ENCODE measurements at regions not wholly inside any gene's neighbourhood (a gene's known extent, or its start where the extent isn't known, plus 50 kb on each side); places are given as distances from the start of the nearest gene placed in this dataset.
A peak's percentile ranks its signal among the peaks of the same experiment; 100 is the strongest.

DNA sequence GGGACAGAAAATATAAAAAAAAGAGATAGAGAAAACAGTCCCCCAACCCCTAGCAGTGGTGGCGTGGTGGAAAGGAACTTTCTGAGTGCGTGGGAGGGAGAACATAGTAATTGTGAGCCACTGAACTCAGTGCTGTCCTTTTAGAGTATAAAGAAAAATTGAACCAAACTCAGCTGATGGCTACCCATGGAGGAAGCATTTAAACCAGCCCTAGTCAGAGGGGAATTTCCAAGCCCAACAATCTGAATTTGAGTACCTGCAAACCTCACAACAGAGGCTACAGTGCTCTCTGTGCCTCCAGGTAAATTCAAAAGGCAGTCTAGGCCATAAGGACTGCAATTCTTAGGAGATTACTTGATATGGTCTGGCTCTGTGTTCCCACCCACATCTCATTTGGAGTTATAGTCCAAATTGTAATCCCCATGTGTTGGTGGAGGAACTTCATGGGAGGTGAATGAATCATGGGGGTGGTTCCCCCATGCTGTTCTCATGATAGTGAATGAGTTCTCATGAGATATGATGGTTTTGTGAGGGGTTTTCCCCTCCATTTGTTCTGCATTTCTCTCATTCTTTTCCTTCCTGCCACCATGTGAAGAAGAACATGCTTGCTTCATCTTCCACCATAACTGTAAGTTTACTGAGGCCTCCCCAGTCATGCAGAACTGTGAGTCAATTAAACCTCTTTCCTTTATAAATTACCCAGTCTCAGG is 687.8 kb downstream of the FAM181B start:
- Histone ChIP-seq H3K27me3 (no peaks in the 10 kb centered on the region), H3K4me1 (replicated peaks in 1 of 2) (no peaks in the 10 kb centered on the region), H3K36me3 (replicated peaks in 1 of 2) (no peaks in the 10 kb centered on the region), H3K4me3 (no peak overlapping the region), H3K27ac (no peak overlapping the region), H3K9me3 (replicated peaks in 1 of 3) (no peaks in the 10 kb centered on the region)
- 94 to 96% (median 95%) methylated on average over 2 of the region's 2 CpGs for WGBS, 4 donors
- no peak for DNase-seq
- no peak for TF ChIP-seq POLR2A (IDR thresholded peaks at IDR 0.05)
- TF ChIP-seq, protein P1, sequence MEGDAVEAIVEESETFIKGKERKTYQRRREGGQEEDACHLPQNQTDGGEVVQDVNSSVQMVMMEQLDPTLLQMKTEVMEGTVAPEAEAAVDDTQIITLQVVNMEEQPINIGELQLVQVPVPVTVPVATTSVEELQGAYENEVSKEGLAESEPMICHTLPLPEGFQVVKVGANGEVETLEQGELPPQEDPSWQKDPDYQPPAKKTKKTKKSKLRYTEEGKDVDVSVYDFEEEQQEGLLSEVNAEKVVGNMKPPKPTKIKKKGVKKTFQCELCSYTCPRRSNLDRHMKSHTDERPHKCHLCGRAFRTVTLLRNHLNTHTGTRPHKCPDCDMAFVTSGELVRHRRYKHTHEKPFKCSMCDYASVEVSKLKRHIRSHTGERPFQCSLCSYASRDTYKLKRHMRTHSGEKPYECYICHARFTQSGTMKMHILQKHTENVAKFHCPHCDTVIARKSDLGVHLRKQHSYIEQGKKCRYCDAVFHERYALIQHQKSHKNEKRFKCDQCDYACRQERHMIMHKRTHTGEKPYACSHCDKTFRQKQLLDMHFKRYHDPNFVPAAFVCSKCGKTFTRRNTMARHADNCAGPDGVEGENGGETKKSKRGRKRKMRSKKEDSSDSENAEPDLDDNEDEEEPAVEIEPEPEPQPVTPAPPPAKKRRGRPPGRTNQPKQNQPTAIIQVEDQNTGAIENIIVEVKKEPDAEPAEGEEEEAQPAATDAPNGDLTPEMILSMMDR (IDR thresholded peaks at IDR 0.05): no peak
- intact Hi-C loops (cut with DNase I): no loop called here

DNA sequence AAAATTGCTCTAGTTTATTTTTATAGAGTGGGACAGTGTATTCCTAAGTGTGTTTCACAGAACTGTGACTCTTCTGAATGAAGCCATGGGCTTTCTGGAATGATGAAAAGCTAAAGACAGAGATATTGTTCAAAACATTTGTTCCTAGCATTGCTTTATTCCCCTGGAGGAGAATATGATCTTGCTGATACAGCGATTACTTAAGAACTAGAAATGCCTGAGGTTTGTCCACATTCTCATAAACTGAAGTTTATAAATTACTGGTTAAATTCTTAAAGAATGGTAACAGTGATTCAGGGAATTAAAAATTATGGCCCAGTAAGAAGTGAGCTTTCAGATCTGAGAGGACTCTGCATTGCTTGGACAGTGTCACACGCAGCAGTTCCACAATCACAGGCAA is 690.3 kb downstream of the FAM181B start:
- Histone ChIP-seq H3K27ac (no peak overlapping the region), H3K4me1 (replicated peaks in 1 of 2) (no peaks in the 10 kb centered on the region), H3K36me3 (replicated peaks in 1 of 2) (no peaks in the 10 kb centered on the region), H3K9me3 (replicated peaks in 1 of 3) (no peaks in the 10 kb centered on the region), H3K27me3 (no peaks in the 10 kb centered on the region), H3K4me3 (no peak overlapping the region)
- intact Hi-C loops (cut with DNase I): no loop called here
- 79 to 90% (median 86%) methylated on average over 2 of the region's 2 CpGs for WGBS, 4 donors
- no peak for TF ChIP-seq POLR2A (IDR thresholded peaks at IDR 0.05)
- TF ChIP-seq, protein P1 (IDR thresholded peaks at IDR 0.05): no peak
- no peak for DNase-seq

DNA sequence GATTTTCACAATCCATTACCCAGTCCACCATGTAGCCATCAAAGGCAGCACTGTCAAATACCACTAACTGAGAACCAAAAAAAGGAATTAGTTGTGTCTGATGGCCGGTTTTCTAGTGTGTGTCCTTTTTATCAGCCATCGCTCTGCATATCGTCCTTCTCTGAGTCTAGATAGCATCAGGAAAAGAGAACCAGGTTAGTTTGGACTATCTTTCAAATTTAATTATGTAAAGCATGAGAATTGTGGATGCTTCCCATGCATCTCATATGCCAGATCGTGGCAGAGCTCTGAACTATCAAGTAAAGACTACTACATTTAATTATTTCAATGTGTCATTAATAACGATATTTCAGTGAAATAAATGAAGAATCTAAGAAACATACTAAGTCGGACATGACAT is 691.9 kb downstream of the FAM181B start:
- no peak overlapping the region for H3K27ac ChIP-seq
- intact Hi-C loops (cut with DNase I): no loop called here
- no peaks in the 10 kb centered on the region for H3K4me1 ChIP-seq (replicated peaks in 1 of 2)
- no peaks in the 10 kb centered on the region for H3K36me3 ChIP-seq (replicated peaks in 1 of 2)
- TF ChIP-seq POLR2A (IDR thresholded peaks at IDR 0.05): no peak
- TF ChIP-seq, protein P1 (IDR thresholded peaks at IDR 0.05): no peak
- H3K9me3 ChIP-seq (replicated peaks in 1 of 3): no peaks in the 10 kb centered on the region
- DNase-seq: no peak
- 82 to 89% (median 86%) methylated on average over 6 of the region's 6 CpGs for WGBS, 4 donors
- no peak overlapping the region for H3K4me3 ChIP-seq
- H3K27me3 ChIP-seq: no peaks in the 10 kb centered on the region

DNA sequence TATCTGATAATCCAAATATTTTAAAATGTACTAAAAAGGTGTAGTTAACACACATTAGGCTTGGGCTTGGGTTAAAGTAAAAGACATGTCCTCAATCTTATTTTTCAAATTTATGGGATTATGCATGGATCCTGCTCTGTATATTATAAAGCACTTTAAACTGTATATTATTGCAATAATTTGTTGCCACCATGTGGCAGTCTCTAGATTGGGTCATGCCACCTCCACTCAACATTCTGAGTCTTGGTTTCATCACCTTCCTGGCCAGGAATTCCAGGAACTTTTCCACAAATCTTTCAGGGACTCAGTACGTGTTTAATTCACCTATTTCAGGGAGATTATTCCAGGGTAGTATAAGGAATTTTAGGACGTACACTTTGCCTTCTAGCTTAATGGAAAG is 695.5 kb downstream of the FAM181B start:
- Histone ChIP-seq H3K4me1 (replicated peaks in 1 of 2) (no peaks in the 10 kb centered on the region), H3K4me3 (no peak overlapping the region), H3K27me3 (no peaks in the 10 kb centered on the region), H3K9me3 (replicated peaks in 1 of 3) (no peaks in the 10 kb centered on the region), H3K27ac (no peak overlapping the region), H3K36me3 (replicated peaks in 1 of 2) (no peaks in the 10 kb centered on the region)
- intact Hi-C loops (cut with DNase I): no loop called here
- TF ChIP-seq, protein P1 (IDR thresholded peaks at IDR 0.05): peak in 5 of 6 experiments; percentile 15 to 32 (median 30)
- TF ChIP-seq POLR2A (IDR thresholded peaks at IDR 0.05): no peak
- WGBS, 4 donors: 40 to 58% (median 53%) methylated on average over 2 of the region's 2 CpGs
- peak in 1 of 7 donors; percentile 4 for DNase-seq

Measured in adrenal gland (tissue), 9 donors.